GM18861 (cell line): ENCODE measurements at regions not wholly inside any gene's neighbourhood (a gene's known extent, or its start where the extent isn't known, plus 50 kb on each side); places are given as distances from the start of the nearest gene placed in this dataset.
"Not testable (repeated sequence)": the region's sequence is repeated elsewhere in the genome, so short reads cannot be mapped to it uniquely, and the experiment has no call there.

Experiments
- ATAC-seq: cut with Tn5 transposase; IDR thresholded peaks from one replicate; pipeline ENCODE4 v1.9.1; 2021; ENCODE audit not compliant: unreplicated experiment

DNA sequence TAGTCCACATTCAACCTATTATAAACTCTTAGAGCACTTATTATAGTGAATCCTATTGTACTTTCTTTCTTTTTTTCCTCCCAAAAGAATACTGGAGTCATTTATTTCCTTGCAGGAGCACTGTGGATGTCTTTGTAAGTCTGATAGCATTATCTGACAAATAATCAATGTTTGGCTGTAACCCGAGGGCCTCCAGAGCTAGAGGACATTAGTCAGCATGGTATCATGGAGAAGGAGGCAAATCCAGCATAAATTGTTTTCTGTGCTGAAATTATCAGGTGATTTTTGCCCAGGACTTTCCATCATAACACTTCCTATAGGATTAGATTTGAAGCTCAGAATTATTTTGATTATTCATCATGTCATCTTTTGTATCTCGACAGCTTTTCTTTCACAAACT, 551.0 kb downstream of the ZNF608 start:
- ATAC-seq: no peak

DNA sequence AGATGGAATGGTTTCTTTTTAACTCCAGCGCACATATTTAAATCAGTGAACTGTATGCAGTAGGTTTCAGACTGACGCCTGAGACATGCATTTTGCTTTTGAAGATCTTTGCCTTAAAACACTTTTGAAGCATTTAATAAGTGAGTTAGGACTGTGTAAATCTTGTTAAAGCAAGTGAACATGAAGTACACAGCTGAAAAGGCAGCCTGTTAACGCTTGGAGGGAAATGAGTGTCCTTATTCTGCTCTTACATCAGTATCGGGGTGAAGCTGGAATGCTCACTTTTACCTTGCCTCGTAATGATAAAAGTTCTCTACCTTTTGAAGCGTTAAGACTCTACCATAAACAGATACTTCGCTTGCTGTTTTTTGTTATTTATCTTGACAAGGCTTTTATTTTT, 552.2 kb downstream of the ZNF608 start:
- no peak for ATAC-seq

DNA sequence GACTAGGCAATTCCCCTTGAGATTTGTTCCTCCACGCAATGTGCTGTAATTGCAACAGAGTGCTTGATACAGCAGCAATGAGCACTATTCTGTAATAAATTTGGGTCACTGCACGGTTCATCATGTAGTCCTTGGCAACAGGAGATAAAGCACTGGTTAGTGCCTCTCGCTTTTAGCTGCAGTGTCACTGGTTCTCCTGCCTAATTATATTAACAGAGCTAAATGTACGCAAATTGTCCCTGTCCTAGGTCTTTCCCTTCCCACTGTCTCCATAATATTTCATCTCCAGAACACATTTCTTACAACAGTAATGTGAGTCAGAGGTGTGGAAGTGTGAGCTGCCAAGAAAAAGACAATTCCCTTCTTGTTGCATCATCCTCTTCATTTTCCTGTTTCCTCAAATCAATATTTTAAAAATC, 553.1 kb downstream of the ZNF608 start:
- ATAC-seq: no peak

DNA sequence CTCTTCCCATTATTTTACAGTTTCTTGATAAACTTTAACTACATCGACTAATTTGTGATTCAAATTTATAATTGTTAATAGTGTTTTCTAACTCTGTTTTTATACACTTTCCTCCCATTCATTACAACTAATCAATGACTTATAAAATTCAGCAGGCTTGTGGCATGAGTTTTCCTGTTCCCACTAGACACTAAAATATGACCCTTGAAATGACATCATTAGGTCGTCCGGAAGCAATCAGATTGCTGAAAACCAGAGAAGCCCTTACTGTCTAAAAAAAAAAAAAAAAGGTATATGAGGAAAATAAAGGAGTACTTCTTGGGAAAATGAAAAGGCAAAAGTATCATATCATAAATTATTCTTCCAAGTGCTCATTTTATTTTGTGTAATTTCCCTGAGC, 553.7 kb downstream of the ZNF608 start:
- no peak for ATAC-seq

DNA sequence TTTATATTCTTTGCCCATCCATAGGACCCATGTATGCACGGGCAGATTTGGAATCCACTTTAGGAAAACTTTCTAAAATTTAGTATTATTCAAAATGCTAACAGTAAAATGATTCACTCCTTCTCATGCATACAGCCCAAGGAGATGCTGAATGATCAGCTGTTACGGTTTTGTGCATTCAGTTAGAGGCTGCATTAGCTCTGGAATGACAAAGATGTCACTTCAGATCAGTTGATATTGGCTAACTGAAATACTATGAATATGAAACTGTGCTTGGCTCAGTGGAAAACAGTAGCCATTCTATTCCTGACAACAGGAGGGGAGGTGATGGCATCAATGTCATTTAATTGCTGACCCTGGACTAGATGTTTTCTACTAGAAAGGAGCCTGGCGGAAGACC, 560.7 kb downstream of the ZNF608 start:
- no peak for ATAC-seq

DNA sequence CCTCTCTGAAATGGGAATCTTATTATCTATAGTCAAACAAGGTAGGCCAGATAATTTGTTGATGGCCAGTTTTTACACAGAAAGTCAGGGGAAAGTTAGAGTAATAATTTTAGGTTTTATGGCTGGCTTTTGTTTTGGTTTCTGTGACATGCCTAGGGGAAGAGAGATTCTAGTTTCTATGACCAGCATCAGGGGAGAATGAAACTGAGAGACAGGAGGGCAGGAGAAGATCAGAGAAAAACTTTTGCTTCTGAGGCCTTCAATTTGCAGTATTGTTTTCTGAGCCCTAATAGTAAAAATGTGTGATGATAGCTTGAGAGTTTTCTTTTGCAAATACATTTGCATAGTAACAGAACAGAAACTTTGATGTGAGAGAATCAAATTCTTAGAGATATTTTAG, 564.3 kb downstream of the ZNF608 start:
- ATAC-seq: no peak

DNA sequence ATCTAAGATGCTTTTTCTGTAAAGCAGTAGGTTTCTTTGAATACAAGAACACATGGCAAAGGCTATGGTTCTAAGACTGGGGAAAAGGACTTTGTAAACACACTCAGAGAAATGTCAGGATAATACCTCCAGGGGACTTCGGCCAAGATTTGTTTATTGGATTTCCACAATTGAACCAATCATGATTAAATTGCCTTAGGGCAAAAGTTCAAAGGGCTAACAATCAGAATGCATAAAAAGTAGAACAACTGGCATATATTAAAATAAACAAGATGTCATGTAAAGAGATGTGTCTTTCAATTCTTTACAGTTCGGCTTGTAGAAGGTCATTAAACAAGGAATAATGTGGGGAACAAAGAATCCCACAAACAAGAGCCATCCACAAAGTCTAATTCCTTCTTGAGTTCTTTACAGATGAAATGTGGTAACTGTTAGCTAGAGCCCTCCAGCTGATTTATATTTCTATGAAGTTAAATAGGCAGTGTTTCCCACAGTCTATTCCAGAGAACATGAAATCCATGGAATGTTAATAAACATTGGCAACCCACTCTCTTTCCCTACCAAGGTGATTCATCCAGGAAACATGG, 565.5 kb downstream of the ZNF608 start:
- ATAC-seq: no peak

DNA sequence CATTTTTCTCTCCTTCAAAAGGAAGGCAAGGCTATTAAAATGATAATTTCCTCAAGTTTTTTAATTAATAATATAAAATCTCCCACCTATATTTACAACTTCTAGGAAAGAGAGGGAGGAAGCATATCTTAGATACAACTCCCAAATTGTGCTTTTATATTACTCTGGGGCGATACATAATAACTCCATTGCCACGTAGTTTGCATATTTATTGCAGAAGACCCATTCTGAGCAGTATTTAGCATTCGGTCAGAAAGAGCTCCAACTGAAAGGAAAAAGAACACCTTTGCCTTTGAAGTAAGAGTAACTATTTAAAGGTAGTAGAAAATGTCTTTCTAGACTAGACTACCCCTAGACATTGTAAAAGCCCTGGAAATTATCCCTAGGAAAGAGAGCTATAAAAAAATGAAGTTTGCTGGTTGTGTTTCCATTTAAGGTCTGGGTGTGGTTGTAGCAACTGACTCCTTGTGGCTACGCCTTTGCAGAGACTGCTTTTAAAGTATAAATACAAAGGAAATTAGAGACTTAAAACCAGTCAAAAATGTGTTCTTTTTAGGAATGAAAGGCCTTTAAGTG, 566.1 kb downstream of the ZNF608 start:
- ATAC-seq: no peak

DNA sequence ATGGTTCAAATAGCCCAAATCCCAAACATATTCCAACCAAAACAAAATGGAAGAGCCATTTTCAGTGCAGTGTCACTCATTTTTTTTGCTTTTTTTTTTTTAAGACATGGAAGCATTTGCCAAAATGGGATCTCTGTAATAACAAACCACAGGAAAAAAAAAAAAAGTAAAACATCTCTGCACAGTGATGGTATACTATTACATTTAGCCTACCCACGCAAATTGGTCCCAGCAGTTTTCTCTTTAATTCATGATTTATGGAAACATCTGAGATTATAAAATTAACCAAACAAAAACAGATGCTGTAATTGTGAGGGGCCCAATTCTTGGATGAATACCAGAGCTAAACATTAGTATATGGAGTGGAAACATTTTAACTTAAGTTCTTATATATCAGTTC, 566.6 kb downstream of the ZNF608 start:
- ATAC-seq: no peak

DNA sequence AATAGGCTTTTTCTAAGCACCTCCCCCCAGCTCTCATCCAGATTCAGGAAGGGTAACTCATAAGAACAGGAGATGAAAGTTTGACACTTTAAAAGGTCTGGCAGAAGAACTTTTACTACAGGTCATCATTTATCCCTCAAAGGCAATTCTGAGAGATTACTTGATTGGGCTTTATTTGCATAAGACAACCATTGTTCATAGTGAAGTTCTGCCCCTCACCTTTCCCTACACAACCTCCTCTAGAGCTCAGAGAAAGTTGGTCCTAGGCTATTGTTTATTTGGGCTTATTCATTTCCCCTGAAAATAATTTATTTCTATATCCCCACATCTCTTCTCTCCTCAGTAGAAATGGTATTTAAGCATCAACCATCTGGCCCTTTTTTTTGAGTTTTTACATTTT, 568.4 kb downstream of the ZNF608 start:
- no peak for ATAC-seq

DNA sequence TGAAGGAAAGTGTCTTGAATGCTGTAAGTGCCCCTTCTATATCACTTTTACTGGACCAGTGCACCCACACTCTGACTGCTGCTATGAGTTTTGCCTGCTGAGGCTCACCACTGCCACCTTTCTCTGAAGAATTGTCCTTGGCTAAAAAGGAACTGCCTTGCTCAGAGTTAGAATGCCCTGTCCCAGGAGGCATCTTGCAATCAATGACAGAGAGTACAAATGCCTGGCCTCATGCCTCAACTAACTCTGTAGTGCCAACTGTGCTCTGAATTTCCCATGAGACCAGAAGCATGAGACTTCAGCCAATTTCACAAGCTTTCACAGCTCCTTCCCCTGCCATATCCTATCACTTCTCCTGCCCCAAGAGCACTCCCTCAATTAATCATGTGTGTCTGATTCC, 569.7 kb downstream of the ZNF608 start:
- no peak for ATAC-seq

DNA sequence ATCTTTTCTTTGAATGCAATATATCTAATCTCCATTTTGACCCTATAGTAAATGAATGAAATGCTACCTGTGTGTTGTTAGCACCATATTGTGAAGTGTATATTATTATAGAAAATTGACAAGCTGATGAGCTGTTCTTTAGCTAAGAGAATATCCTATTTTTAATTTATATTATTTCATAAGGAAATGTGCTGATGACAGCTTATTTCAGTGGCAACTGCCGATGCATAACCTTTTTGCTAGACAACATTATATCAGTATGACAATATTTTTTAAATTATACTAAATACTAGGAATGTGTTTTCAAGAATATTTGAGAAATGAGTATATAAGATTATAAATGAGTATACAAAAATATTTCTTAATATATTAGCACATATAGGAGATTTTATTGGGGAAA, 573.1 kb downstream of the ZNF608 start:
- no peak for ATAC-seq

DNA sequence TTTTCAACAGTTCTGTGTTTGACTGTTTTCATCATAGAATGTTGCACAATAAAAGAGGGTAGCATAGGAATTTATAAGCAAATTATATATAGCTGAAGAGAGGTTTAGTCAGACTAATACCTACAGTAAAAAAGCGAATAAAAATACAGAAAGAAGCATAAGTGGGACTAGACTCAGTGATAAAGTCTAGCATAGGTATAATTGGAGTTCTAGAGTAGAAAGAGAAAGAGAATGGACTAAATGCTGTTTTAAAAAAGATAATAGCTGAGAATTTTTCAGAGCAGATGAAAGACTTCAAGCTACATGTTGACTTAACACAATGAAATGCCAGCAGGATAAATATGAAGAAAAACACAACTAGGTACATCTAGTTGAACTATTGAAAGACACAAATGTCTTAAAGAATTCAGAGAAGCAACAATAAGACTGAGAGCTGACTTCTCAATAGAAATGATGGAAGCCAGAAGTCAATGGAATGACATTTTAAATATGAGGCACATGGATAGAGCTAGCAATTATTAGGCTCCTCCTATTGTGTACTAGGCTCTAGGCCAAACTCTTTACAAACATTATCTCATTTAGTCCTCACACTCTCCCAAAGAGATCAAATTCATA, 573.9 kb downstream of the ZNF608 start:
- ATAC-seq: no peak

DNA sequence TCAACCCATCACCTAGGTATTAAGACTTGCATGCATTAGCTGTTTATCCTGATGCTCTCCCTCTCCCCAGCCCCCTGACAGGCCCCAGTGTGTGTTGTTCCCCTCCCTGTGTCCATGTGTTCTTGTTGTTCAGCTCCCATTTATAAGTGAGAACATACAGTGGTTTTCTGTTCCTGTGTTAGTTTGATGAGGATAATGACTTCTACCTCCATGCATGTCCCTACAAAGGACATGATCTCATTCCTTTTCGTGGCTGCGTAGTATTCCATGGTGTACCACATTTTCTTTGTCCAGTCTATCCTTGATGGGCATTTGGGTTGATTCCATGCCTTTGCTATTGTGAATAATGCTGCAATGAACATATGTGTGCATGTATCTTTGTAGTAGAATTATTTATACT, 578.3 kb downstream of the ZNF608 start:
- ATAC-seq: not testable (repeated sequence)

DNA sequence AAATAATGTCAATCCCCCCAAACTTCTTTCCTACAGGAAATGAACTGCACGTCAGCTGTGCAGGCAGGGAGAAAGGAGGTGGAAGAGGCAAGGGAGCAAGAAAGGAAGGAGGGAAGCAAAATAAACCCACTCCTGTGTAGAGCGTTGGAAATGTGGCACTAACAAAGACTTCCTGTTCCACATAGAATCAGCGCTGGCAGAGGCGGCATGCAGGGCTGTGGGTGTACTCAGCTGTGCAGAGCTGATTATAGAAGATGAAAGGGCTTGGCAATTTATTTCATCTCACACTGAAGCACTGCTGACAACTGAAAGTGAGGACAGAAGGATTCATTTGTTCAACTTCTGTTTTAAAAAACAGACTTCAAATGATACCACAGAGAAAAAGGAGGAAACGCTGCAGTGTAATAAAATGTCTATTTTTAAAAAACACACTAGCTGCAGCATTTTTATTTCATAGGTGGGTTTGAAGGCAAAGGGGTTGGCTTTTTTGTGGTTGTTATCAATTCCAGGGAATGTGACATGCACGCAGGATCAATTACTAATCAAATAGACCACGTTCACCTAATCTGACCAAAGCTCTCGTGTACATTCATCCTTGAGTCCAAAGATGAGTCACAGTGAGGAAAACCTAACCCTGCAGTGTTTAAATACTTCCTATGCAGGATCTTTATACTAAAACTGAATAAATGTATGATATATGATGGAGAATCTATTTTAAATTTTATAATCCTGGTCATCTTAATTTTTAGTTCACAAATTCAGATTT, 583.5 kb downstream of the ZNF608 start:
- ATAC-seq: no peak

DNA sequence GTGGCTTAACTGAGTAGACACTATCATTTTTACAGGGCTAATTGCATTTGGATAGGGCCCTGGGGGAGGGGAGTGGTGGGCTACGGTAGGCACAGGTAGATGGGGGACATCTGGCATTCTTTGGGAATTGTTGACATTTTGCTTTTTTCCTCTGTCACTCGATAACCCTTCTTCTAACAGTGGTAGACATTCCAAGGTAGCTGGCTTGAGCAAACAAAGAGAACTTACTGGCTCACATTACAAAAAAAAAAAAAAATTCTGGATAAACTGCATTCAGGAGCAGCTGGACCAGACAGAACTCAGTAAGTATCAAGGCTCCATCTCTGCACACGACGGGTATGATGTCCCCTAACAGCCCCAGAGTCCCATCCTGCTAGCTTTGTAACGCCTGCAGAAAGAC, 585.2 kb downstream of the ZNF608 start:
- no peak for ATAC-seq

DNA sequence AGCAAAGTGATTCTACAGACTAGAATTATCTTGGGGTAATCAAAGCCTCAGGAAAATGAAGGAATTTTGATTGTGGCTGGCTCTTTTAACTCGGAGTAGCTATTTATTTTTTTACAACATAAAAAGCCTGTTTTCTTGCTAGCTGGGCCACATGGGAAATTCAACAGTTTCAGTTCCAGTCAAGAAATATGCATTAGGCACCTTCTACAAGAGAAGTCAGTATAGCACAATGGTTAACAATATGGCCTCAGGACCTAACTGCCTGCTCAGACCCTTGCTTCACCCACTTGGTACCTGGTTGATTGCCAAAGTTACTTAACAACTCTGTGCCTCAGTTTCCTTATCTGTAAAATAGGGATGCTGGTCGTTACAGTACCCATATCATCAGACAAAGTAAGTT, 586.2 kb downstream of the ZNF608 start:
- no peak for ATAC-seq

DNA sequence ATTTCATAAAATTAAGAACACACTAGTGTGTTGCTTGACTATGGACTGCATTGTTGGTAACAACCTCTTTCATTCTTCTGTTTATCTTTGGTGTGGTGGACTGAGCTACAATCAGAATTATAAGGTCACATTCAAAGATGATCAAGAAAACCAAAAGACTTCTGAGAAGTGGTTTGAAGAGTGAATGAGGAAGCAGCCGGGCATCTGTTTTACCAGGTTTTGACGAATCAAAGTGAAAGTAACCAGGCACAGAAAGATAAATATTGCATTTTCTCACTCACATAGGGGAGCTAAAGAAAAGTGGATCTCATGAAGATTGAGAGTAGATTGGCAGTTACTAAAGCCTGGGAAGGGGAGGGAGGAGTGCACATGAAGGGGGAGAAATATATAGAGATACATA, 589.1 kb downstream of the ZNF608 start:
- ATAC-seq: no peak

DNA sequence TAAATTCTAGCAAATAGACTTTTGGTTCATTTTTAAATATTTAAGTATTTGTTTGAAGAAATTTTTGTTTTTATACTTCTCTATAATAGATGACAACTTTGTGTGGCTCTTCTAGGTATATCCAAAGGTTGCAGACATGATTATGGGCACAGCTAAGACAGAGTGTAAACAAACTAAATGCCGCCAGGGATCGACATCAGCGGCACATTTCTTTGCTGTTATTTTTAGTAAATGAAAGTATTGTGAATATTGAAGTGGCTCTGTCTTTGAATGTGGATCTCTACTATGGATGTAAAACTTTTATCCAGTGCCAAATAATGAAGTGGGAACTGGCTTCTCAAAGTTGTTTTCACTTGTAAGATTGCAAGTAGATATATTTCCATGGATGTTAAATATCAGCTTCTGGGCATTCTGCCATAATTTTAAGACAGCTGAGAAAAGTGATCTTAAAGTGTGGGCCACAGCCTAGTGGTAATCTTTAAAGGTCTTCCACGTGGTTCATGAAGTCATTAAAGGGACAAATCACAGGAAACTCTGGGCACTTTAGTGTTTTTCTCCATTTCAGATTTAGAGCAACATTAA, 589.9 kb downstream of the ZNF608 start:
- no peak for ATAC-seq

DNA sequence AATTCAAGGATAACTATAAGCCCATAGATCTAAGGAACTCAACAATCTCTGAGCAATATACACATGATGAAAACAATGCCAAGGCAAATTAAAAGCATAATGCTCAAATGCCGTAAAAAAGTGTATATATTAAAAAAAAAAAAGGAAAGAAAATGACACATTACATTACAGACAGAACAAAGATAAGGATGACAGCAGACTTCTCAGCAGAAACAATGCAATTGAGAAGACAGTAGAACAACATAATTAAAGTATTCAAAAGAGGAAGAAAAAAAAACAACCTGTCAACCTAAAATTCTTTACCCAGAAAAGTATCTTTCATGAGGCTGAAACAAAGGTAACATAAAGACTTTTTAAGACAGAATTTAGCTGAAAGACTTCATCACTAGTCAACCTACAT, 591.7 kb downstream of the ZNF608 start:
- no peak for ATAC-seq

DNA sequence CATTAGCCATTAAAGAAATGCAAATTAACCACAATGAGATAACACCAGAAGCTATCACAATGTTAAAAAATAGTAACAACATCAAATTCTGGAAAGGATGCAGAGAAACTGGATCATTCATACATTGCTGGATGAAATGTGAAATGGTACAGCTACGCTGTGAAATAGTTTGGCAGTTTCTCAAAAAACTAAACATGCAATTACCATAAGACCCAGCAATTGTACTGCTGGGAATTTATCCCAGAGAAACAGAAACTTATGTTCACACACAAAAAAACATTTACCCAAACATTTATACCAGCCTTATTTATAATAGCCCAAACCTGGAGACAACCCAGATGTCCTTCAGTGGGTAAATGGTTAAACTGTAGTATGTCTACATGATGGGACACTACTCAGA, 592.9 kb downstream of the ZNF608 start:
- ATAC-seq: no peak

DNA sequence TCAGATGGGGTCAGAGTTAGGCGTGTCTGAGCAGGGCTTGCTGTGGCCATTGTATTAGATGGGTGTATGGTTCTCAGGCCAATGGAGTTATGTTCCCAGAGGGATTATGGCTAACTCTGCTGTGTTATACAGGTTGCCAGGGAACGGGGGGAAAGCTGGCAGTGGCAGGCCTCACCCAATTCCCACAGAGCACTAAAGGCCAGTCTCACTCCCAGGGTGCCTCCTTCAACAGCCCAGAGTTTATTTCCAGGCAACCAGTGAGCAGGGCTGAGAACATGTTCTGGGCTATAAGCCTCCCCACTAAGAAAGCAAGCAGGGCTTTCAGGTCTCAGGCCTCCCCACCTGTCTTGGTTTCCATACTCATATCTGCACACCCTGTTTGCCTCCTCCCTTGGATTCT, 597.9 kb downstream of the ZNF608 start:
- ATAC-seq: no peak
